ENCODE measurements at regions not wholly inside any gene's neighbourhood (a gene's known extent, or its start where the extent isn't known, plus 50 kb on each side); places are given as distances from the start of the nearest gene placed in this dataset.

DNA sequence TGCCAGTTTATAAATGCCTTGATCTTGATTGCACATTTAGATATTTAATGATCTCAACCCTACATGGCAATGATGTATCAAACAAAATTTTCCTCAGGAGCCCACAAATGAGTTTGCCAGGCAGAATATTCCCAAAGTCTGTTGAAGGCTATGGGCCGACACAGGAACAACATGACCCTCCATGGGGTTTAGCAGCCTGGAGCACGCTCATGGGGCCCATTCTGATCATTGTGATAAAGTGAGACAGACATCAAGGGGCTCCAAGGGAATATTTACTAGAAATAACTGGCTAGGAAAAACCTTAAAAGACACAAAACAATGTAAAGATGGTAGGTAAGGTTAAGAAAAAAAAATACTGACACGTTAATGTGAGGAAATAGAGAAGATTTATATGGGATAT, 485.4 kb downstream of the PLCL1 start:
- no peak for TF ChIP-seq CTCF (IDR thresholded peaks at IDR 0.05)
- no peak for TF ChIP-seq POLR2A (IDR thresholded peaks at IDR 0.05; ENCODE audit: low read depth)

All from esophagus muscularis mucosa (tissue), 3 donors.